HG03066 (cell line): ENCODE measurements at regions not wholly inside any gene's neighbourhood (a gene's known extent, or its start where the extent isn't known, plus 50 kb on each side); places are given as distances from the start of the nearest gene placed in this dataset.

Source experiments
- ATAC-seq: cut with Tn5 transposase; IDR thresholded peaks from one replicate; pipeline ENCODE4 v1.9.1; 2021; ENCODE audit warnings: low read depth; ENCODE audit not compliant: unreplicated experiment

GRCh38 chr12:124517260-124518050, 50.0 kb downstream of the NCOR2 start:
- no peak for ATAC-seq

GRCh38 chr12:124516850-124517249, 50.6 kb downstream of the NCOR2 start:
- ATAC-seq: no peak

- no peak for ATAC-seq
Measured at GRCh38 chr12:124515981-124516380, 51.4 kb downstream of the NCOR2 start.

DNA sequence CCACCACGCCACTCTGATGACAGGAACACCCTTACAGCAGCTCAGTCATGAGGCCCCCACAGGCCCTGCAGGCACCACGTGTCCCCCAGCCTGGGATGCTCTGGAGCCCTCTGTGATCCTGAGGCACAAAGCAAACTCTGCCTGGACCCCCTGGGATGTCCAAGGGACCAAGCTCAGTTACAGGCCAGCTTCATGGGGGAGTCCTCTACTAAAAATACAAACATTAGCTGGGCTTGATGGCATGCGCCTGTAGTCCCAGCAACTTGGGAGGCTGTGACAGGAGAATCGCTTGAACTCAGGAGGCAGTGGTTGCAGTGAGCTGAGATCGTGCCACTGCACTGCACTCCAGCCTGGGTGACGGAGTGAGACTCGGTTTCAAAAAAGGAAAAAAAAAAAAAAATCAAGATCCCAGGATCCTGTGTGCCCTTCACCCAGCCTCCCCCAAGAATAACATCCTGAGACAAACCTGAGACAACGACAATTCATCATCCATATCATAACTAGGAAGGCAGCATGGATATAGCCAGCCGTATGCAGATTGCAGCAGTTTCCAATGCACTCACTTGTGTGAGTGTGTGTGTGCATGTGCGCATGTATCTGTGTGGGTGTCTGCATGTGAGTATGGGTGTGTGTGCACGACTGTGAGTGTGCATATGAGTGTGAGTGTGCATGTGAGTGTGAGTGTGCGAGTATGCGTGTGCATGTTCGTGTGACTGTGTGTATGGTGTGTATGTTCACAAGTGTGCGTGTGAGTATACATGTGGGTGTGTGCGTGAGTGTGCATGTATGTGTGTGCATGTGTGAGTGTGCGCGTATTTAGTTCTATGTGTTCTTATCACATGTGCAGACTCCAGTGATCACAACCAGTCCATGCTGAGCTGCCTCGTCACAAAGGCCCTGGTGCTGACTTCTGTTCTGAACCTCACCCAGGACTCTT, 52.1 kb downstream of the NCOR2 start:
- ATAC-seq: no peak

DNA sequence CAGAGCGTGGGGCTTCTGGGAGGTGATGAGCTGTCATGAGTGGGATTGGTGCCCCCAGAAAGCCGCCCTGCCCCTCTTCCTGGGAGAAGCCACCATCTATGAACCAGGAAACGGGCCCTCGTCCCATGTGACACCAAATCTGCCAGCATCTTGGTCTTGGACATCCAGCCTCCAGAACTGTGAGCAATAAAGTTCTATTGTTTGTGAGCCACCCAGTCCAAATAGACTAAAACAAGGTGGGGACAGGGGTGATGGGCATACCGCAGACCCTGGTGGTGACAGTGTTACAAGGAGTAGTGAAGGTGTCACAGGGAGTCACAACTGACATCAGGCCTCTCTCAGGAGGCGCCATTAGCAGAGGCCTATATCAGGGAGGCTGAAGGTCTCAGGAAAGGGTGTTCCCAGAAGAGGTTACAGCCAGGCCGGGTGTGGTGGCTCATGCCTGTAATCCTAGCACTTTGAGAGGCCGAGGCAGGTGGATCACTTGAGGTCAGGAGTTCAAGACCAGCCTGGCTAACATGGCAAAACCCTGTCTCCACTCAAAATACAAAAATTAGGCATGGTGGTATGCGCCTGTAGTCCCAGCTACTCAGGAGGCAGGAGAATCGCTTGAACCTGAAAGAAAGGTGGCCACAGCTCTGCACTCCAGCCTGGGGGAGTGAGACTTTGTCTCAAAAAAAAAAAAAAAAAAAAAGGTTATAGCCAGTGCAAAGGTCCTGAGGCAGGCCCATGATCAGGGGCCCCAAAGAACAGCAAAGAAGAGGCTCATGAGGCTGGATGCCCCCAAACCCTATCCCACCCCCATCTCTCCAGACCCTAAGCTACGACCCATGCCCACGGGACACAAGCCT, 53.0 kb downstream of the NCOR2 start:
- ATAC-seq: no peak

DNA sequence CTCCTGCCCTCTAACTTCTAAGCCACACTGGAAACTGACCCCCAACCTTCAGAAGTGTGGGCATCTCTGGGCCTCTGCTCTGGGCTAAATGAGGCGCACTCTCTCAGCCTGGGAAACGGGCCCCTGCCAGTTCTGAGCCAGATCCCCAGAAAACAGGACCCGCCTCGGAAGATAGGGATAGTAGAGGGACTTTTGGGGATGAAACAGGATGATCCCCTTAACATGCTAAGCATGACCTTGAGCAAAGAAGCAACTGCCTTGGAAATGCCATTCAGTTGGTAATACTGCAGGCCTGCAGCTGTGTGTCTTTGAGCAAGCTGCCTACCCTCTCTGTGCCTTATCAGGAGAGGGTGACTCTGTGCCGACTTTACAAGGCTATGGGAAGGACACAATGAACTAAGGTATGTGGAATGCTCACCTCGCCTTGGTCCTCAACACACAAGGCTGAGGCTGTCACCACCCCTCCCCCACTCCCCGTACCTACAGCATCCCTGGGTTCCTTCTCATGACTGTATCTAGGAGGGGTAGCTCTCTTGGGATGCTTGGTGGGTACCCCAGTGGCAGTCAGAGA, 54.0 kb downstream of the NCOR2 start:
- ATAC-seq: no peak

GRCh38 chr12:124512667-124513296, 54.6 kb downstream of the NCOR2 start:
- ATAC-seq: no peak

- no peak for ATAC-seq
Measured at GRCh38 chr12:124511259-124511985, 56.0 kb downstream of the NCOR2 start.

DNA sequence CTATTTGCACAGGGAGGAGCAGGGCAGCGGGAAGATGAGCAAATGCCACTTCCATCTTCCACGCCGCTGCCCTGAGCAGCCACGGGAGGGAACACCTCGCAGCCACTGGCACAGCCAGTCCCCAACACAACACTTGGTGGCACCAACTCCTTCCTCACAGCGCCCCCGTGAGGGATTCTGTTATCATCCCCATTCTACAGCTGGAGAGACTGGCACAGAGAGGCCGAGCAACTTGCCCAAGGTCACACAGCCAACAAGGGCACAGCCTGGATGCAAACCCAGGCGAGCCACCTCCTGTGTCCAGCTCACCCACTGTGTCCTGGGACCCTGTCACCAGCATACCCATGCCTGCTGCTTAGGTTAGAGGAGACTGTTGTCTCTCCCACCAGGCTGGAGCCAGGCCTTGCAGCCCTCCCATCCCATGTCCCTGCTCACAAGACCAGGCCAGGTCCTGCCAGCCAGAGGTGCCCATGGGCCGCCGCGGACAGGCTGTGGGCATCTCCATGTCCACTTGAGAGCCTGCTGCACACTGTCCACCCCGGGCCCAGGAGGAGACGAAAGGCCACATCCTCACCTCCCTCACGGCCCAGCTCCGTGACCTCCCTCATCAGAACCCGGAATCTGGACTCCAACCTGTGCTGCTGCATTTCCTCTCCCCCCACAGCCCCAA, 57.0 kb downstream of the NCOR2 start:
- ATAC-seq: no peak

DNA sequence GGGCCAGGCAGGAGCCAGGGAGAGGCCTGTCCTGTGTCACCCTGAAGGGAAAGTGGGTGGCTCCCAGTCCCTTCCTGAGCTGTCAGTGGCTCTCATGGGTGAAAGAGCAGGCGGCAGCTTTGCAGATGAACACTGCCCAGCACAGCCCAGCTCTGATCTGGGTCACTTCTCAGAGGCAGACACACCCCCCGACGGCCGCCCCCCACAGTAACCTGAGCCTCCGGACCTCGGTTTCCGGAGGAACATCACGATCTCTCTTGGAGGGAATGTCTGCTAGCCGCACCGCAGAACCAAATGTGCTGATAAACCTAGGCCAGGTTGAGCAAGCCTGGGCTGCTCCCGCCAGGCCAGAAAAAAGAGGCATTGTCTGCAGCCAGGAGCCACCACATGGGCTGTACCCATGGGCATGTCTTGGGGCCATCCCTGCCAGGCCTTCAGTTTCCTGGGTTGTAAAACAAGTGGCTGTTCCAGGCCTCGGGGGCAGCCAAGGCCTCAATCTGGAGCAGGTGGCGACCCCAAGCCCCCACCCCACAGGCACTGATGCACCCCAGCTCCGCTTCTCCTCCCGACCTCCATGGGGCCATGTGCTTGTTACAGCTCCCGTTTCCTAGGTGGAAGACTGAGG, 57.6 kb downstream of the NCOR2 start:
- no peak for ATAC-seq

DNA sequence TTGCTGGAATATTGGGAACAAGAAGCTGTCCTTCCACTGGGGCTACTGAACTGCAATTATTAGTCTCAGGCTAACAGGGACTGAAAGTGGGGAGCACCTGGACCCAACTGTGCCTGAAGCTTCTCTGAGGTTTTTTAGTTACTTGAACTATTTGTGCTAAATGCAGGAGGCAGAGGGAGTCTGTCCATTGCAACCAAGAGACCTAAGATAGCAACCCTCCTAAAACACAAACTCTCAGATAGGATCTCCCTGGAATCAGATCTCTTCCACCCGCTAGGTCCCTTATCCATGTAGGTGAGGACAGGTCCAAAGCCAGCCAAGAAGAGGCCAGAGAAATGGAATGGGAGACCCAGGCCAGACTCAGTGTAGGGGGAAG, 58.1 kb downstream of the NCOR2 start:
- ATAC-seq: no peak

- no peak for ATAC-seq
Measured at GRCh38 chr12:124508381-124509079, 58.9 kb downstream of the NCOR2 start.

DNA sequence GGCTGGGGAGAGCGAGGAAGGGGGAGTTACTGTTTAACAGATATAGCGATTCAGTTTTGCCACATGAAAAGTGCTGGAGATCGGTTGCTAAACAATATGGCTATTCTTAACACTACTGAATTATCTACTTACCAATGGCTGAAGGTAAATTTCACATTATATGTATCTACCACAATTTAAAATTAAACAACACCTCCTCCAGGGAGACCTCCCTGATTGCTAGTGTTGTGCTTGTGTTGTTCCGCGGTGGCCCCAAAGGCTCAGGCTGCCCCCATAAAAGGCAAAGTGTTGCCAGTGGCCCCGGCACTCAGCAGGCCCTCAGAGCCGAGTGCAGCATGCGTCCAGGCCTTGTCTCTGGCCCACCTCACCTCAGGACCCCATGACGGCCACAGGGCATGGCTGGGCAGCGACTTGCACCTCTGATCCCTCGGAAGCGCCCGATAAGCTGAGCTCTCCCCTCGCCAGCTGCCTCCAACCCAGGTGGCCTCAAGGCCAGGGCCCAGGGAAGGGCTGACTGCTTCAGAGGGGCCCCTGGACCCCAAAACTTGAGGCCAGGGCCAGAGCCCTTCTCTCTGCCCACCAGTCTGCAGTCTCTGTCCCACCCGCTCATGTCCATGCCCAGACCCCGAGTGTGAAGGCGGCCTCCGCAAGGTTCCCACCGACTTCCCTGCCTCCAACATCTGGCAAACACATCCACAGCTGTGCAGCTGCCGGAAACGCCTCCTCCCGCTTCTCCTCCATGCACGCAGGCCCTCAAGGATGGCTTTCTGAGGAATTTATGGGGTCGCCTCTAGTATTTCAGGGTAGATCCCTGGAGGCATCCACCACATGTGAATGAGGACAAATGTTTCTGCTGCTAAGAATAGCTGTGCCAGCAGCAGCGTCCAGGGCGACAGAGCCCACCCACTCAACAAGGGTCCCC, 60.0 kb downstream of the NCOR2 start:
- ATAC-seq: no peak

DNA sequence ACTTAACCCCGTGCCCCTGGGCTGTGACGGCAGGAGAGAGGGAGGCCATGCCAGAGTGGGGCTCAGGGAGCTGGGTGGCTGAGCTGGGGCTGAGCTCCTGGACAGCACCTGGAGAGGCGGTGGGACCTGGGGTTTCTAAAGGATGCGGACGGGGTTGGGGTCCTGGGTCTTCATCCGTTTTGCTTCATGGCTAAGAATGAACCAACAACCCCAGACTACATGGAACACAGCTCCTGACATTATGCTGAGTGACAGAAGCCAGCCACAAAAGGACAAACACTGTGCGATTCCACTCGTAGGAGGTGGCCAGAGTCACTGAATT, 60.6 kb downstream of the NCOR2 start:
- ATAC-seq: no peak

DNA sequence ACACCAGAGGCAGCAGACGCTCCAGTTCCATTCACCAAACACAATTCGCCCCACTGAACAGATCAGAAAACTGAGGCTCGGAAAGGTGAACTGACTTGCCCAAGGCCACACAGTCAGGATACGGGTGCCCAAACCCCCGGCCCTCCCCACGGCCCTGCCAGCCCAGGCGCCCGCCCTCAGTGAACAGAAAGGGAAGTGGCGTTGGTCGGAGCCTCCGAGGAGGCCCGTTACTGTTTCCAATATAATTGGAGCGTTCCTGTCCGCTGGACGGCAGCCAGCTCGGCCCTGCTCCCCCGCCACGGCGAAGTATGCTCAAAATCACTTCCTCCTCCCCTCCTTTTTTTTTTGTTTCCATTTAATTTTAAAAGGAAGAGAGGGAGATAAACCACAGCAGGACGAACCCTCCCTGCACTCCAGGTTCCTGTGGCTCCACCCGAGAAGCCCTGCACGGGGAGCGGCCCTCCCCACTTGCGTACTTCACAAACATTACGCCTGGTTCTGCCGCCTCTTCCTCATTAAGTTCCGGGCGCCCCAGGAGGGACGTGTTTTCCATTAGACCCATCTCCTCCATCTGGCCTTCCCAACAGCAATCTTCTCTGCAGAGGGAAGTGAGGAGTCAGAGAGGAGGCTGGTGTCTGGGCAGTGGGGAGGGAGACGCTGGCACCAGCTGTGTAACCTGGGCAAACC, 61.1 kb downstream of the NCOR2 start:
- no peak for ATAC-seq
